ENCODE measurements at regions not wholly inside any gene's neighbourhood (a gene's known extent, or its start where the extent isn't known, plus 50 kb on each side); places are given as distances from the start of the nearest gene placed in this dataset.
A peak's percentile ranks its signal among the peaks of the same experiment; 100 is the strongest.

- no peak for TF ChIP-seq EZH2phosphoT487 (IDR thresholded peaks at IDR 0.05; ENCODE audit: borderline replicate concordance)
- TF ChIP-seq, protein P1, sequence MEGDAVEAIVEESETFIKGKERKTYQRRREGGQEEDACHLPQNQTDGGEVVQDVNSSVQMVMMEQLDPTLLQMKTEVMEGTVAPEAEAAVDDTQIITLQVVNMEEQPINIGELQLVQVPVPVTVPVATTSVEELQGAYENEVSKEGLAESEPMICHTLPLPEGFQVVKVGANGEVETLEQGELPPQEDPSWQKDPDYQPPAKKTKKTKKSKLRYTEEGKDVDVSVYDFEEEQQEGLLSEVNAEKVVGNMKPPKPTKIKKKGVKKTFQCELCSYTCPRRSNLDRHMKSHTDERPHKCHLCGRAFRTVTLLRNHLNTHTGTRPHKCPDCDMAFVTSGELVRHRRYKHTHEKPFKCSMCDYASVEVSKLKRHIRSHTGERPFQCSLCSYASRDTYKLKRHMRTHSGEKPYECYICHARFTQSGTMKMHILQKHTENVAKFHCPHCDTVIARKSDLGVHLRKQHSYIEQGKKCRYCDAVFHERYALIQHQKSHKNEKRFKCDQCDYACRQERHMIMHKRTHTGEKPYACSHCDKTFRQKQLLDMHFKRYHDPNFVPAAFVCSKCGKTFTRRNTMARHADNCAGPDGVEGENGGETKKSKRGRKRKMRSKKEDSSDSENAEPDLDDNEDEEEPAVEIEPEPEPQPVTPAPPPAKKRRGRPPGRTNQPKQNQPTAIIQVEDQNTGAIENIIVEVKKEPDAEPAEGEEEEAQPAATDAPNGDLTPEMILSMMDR (conservative IDR thresholded peaks at IDR 0.05; ENCODE audit: low read length), result no peak
- H3K36me3 ChIP-seq (ENCODE audit: insufficient read depth, low read length), result no peaks in the 10 kb centered on the region
- no peaks in the 10 kb centered on the region for H3K9me3 ChIP-seq (ENCODE audit: insufficient read depth, low read depth, low read length)
- no peaks in the 10 kb centered on the region for H3K79me2 ChIP-seq (ENCODE audit: insufficient read depth, low read length)
- H3K9me2 ChIP-seq (replicated peaks; ENCODE audit: low read depth, low read length), result no peaks in the 10 kb centered on the region
- H3K27me3 ChIP-seq (ENCODE audit: insufficient read depth, low read length, poor library complexity, severe bottlenecking), result no peaks in the 10 kb centered on the region
- H2AFZ ChIP-seq (ENCODE audit: low read length), result peak overlapping the region; percentile 85; the same call in 1 of the 2 replicates
- H3K4me3 ChIP-seq (ENCODE audit: low read length, poor library complexity, severe bottlenecking), result peak overlapping the region; percentile 66
- peaks cover 6% of the 10 kb centered on the region; the same call in 1 of the 2 replicates for H3F3A ChIP-seq (ENCODE audit: low read depth)
- H3K4me2 ChIP-seq (ENCODE audit: low read depth, low read length, poor library complexity, severe bottlenecking), result peak overlapping the region; percentile 83
- H3K9ac ChIP-seq (ENCODE audit: low read depth, low read length, poor library complexity, severe bottlenecking), result peak overlapping the region; percentile 68
- H4K20me1 ChIP-seq (ENCODE audit: insufficient read depth, low read length, poor library complexity, severe bottlenecking), result no peaks in the 10 kb centered on the region
- peaks cover 48% of the 10 kb centered on the region for H3K4me1 ChIP-seq (ENCODE audit: insufficient read depth, low read length, poor library complexity, severe bottlenecking)
These were observed 102.5 kb downstream of the SAMD9 start for GRCh38 chr7:93015101-93015778.

DNA sequence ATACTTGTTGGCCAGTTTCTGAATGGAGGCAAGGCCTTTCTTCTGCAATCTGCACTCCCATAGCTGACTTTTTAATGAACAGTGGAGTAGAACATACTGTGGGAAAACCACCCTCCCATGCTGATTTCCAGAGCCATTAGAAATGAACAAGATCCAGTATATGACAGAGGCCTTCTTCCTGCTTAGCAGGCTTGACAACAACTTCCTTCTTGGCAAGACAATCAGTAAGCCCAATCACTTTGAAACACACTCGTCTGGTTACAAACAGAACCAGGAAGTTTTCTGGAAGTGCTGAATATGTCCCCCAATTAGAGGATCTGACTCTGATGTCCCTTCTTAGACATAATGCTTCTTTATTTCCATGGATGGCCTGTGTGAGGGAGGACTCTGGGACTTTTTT lies 103.4 kb downstream of the SAMD9 start:
- Histone ChIP-seq H3K9me2 (replicated peaks; ENCODE audit: low read depth, low read length) (no peaks in the 10 kb centered on the region), H3K27me3 (ENCODE audit: insufficient read depth, low read length, poor library complexity, severe bottlenecking) (no peaks in the 10 kb centered on the region), H3K4me3 (ENCODE audit: low read length, poor library complexity, severe bottlenecking) (no peak overlapping the region), H3K36me3 (ENCODE audit: insufficient read depth, low read length) (no peaks in the 10 kb centered on the region), H4K20me1 (ENCODE audit: insufficient read depth, low read length, poor library complexity, severe bottlenecking) (no peaks in the 10 kb centered on the region), H3F3A (ENCODE audit: low read depth) (peaks cover 6% of the 10 kb centered on the region; the same call in 1 of the 2 replicates), H3K4me2 (ENCODE audit: low read depth, low read length, poor library complexity, severe bottlenecking) (no peak overlapping the region), H3K79me2 (ENCODE audit: insufficient read depth, low read length) (no peaks in the 10 kb centered on the region), H2AFZ (ENCODE audit: low read length) (peak overlapping the region; percentile 85), H3K9ac (ENCODE audit: low read depth, low read length, poor library complexity, severe bottlenecking) (no peak overlapping the region), H3K4me1 (ENCODE audit: insufficient read depth, low read length, poor library complexity, severe bottlenecking) (peaks cover 48% of the 10 kb centered on the region), H3K9me3 (ENCODE audit: insufficient read depth, low read depth, low read length) (no peaks in the 10 kb centered on the region)
- no peak for TF ChIP-seq EZH2phosphoT487 (IDR thresholded peaks at IDR 0.05; ENCODE audit: borderline replicate concordance)
- TF ChIP-seq, protein P1 (conservative IDR thresholded peaks at IDR 0.05; ENCODE audit: low read length), result no peak

- Histone ChIP-seq H3F3A (ENCODE audit: low read depth) (peaks cover 6% of the 10 kb centered on the region; the same call in 1 of the 2 replicates), H3K9me2 (replicated peaks; ENCODE audit: low read depth, low read length) (no peaks in the 10 kb centered on the region), H4K20me1 (ENCODE audit: insufficient read depth, low read length, poor library complexity, severe bottlenecking) (no peaks in the 10 kb centered on the region), H3K79me2 (ENCODE audit: insufficient read depth, low read length) (no peaks in the 10 kb centered on the region), H3K4me3 (ENCODE audit: low read length, poor library complexity, severe bottlenecking) (no peak overlapping the region), H2AFZ (ENCODE audit: low read length) (peak overlapping the region; percentile 85; the same call in 1 of the 2 replicates), H3K4me2 (ENCODE audit: low read depth, low read length, poor library complexity, severe bottlenecking) (no peak overlapping the region), H3K9me3 (ENCODE audit: insufficient read depth, low read depth, low read length) (no peaks in the 10 kb centered on the region), H3K36me3 (ENCODE audit: insufficient read depth, low read length) (no peaks in the 10 kb centered on the region), H3K9ac (ENCODE audit: low read depth, low read length, poor library complexity, severe bottlenecking) (no peak overlapping the region), H3K27me3 (ENCODE audit: insufficient read depth, low read length, poor library complexity, severe bottlenecking) (no peaks in the 10 kb centered on the region), H3K4me1 (ENCODE audit: insufficient read depth, low read length, poor library complexity, severe bottlenecking) (peaks cover 48% of the 10 kb centered on the region)
- no peak for TF ChIP-seq EZH2phosphoT487 (IDR thresholded peaks at IDR 0.05; ENCODE audit: borderline replicate concordance)
- TF ChIP-seq, protein P1 (conservative IDR thresholded peaks at IDR 0.05; ENCODE audit: low read length), result no peak
These were observed 104.2 kb downstream of the SAMD9 start for GRCh38 chr7:93013446-93014061.

All from Loucy (cell line).